Neural cell (in vitro differentiated cells): ENCODE measurements at regions not wholly inside any gene's neighbourhood (a gene's known extent, or its start where the extent isn't known, plus 50 kb on each side); places are given as distances from the start of the nearest gene placed in this dataset.
"Not testable (repeated sequence)": the region's sequence is repeated elsewhere in the genome, so short reads cannot be mapped to it uniquely, and the experiment has no call there.

Source experiments
- EP300 ChIP-seq: fragments of 450-650 bp; conservative IDR thresholded peaks from 2 replicates; pipeline ENCODE4 v1.6.1; 2014; ENCODE audit warnings: antibody characterized with exemption, mild to moderate bottlenecking, moderate library complexity; ENCODE audit not compliant: poor library complexity, severe bottlenecking
- EZH2 ChIP-seq: fragments of 200-600, 300-800 bp; shearing (Covaris generic), sonication (generic); IDR thresholded peaks from 2 replicates; pipeline ENCODE4 v1.6.1; 2014; ENCODE audit warnings: antibody characterized with exemption, low read length, borderline replicate concordance, mild to moderate bottlenecking; ENCODE audit not compliant: insufficient read depth, poor library complexity, severe bottlenecking
- MXI1 ChIP-seq: fragments of 450-650 bp; conservative IDR thresholded peaks from 2 replicates; pipeline ENCODE4 v1.6.1; 2014; ENCODE audit warnings: antibody characterized with exemption, mild to moderate bottlenecking; ENCODE audit not compliant: poor library complexity, severe bottlenecking
- POLR2AphosphoS5 ChIP-seq: IDR thresholded peaks from 2 replicates; pipeline ENCODE4 v1.6.1; 2012
- RAD21 ChIP-seq: fragments of 450-650 bp; conservative IDR thresholded peaks from 2 replicates; pipeline ENCODE4 v1.6.1; 2014; ENCODE audit warnings: antibody characterized with exemption, mild to moderate bottlenecking, moderate library complexity
- SMC3 ChIP-seq: fragments of 450-650 bp; conservative IDR thresholded peaks from 2 replicates; pipeline ENCODE4 v1.6.1; 2014; ENCODE audit warnings: antibody characterized with exemption, mild to moderate bottlenecking, moderate library complexity; ENCODE audit not compliant: poor library complexity
- TAF1 ChIP-seq: IDR thresholded peaks from 2 replicates; pipeline ENCODE4 v1.6.1; 2012; ENCODE audit warnings: low read depth
- TF ChIP-seq, protein P1 (sequence below): fragments of 450-650 bp; IDR thresholded peaks from 2 replicates; pipeline ENCODE4 v1.5.1; 2014; ENCODE audit warnings: antibody characterized with exemption, mild to moderate bottlenecking, moderate library complexity; ENCODE audit not compliant: poor library complexity, severe bottlenecking
- TF ChIP-seq, protein P2 (sequence below): IDR thresholded peaks from 2 replicates; pipeline ENCODE4 v1.6.1; 2012; ENCODE audit warnings: borderline replicate concordance

DNA sequence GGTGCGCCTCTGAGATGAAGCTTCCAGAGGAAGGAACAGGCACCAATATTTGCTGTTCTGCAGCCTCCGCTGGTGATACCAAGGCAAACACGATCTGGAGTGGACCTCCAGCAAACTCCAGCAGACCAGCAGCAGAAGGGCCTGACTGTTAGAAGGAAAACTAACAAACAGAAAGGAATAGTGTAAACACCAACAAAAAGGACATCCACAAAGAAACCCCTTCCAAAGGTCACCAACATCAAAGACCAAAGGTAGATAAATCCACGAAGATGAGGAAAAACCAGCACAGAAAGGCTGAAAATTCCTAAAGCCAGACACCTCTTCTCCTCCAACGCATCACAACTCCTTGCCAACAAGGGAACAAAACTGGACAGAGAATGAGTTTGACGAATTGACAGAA is 68.1 kb upstream of the LIPC start:
- not testable (repeated sequence) for TF ChIP-seq MXI1, POLR2AphosphoS5, TAF1, EP300, EZH2, SMC3, RAD21
- TF ChIP-seq, protein P1, sequence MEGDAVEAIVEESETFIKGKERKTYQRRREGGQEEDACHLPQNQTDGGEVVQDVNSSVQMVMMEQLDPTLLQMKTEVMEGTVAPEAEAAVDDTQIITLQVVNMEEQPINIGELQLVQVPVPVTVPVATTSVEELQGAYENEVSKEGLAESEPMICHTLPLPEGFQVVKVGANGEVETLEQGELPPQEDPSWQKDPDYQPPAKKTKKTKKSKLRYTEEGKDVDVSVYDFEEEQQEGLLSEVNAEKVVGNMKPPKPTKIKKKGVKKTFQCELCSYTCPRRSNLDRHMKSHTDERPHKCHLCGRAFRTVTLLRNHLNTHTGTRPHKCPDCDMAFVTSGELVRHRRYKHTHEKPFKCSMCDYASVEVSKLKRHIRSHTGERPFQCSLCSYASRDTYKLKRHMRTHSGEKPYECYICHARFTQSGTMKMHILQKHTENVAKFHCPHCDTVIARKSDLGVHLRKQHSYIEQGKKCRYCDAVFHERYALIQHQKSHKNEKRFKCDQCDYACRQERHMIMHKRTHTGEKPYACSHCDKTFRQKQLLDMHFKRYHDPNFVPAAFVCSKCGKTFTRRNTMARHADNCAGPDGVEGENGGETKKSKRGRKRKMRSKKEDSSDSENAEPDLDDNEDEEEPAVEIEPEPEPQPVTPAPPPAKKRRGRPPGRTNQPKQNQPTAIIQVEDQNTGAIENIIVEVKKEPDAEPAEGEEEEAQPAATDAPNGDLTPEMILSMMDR: not testable (repeated sequence)
- TF ChIP-seq, protein P2, sequence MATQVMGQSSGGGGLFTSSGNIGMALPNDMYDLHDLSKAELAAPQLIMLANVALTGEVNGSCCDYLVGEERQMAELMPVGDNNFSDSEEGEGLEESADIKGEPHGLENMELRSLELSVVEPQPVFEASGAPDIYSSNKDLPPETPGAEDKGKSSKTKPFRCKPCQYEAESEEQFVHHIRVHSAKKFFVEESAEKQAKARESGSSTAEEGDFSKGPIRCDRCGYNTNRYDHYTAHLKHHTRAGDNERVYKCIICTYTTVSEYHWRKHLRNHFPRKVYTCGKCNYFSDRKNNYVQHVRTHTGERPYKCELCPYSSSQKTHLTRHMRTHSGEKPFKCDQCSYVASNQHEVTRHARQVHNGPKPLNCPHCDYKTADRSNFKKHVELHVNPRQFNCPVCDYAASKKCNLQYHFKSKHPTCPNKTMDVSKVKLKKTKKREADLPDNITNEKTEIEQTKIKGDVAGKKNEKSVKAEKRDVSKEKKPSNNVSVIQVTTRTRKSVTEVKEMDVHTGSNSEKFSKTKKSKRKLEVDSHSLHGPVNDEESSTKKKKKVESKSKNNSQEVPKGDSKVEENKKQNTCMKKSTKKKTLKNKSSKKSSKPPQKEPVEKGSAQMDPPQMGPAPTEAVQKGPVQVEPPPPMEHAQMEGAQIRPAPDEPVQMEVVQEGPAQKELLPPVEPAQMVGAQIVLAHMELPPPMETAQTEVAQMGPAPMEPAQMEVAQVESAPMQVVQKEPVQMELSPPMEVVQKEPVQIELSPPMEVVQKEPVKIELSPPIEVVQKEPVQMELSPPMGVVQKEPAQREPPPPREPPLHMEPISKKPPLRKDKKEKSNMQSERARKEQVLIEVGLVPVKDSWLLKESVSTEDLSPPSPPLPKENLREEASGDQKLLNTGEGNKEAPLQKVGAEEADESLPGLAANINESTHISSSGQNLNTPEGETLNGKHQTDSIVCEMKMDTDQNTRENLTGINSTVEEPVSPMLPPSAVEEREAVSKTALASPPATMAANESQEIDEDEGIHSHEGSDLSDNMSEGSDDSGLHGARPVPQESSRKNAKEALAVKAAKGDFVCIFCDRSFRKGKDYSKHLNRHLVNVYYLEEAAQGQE: not testable (repeated sequence)
